ENCODE measurements at regions not wholly inside any gene's neighbourhood (a gene's known extent, or its start where the extent isn't known, plus 50 kb on each side); places are given as distances from the start of the nearest gene placed in this dataset.

DNA sequence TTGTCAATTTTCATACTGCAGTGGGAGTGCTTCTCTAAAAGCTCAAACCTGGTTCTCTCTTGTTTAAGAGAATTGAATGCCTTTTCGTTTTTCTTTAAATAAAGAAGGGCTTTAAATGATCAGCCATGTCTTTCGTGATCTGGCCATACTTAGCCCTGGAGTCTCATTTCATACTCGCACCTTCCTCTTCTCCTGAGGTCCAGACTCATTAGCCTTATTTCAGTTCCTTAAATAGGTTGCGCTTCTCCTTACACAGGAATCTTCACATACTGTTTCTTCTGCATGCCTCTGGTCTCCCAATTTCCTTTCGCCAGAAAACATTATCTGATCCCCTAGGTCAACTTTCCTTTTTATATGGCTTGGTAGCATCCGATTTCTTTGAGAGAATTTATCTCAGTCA is 565.6 kb upstream of the TENM3 start (continued):
- TF ChIP-seq, protein P1, sequence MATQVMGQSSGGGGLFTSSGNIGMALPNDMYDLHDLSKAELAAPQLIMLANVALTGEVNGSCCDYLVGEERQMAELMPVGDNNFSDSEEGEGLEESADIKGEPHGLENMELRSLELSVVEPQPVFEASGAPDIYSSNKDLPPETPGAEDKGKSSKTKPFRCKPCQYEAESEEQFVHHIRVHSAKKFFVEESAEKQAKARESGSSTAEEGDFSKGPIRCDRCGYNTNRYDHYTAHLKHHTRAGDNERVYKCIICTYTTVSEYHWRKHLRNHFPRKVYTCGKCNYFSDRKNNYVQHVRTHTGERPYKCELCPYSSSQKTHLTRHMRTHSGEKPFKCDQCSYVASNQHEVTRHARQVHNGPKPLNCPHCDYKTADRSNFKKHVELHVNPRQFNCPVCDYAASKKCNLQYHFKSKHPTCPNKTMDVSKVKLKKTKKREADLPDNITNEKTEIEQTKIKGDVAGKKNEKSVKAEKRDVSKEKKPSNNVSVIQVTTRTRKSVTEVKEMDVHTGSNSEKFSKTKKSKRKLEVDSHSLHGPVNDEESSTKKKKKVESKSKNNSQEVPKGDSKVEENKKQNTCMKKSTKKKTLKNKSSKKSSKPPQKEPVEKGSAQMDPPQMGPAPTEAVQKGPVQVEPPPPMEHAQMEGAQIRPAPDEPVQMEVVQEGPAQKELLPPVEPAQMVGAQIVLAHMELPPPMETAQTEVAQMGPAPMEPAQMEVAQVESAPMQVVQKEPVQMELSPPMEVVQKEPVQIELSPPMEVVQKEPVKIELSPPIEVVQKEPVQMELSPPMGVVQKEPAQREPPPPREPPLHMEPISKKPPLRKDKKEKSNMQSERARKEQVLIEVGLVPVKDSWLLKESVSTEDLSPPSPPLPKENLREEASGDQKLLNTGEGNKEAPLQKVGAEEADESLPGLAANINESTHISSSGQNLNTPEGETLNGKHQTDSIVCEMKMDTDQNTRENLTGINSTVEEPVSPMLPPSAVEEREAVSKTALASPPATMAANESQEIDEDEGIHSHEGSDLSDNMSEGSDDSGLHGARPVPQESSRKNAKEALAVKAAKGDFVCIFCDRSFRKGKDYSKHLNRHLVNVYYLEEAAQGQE (IDR thresholded peaks at IDR 0.05; ENCODE audit: borderline replicate concordance in 1 of 2, low read depth in 1 of 2, low read length in 2 of 2): no peak
- no peak for TF ChIP-seq REL (CRISPR knock-in tag; conservative IDR thresholded peaks at IDR 0.05)

DNA sequence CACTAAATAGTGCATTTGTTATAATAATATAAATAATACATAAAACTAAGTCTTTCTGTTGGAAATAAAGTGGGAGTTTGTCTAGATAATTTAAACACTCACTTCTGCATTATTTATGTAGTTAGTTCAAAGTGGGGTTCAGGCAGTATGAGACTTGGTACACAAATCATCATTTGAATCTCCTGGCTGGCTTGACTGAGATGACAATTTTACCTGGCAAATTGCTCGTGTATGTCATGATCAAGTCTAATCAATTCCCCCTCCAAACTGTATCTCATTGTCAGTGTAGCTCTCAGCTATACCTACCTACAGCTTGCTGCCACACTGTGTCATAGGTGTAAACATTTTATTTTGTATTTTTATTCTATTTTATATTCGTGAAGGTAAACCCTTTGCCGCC is 563.4 kb upstream of the TENM3 start:
- intact Hi-C loops (cut with micrococcal nuclease; ENCODE audit: unreplicated experiment) (no loop called here), in situ Hi-C loops (cut with HindIII; ENCODE audit: extremely low pct_ligation_motif_present, low pct_unique_long_range_greater_than_20kb) (no loop called here)
- TF ChIP-seq POGZ (CRISPR knock-in tag; IDR thresholded peaks at IDR 0.05): no peak
- no peak for TF ChIP-seq SMAD3 (CRISPR knock-in tag; IDR thresholded peaks at IDR 0.05)
- TF ChIP-seq TBX2 (CRISPR knock-in tag; IDR thresholded peaks at IDR 0.05; ENCODE audit: borderline replicate concordance): no peak
- TF ChIP-seq ZBTB8A (CRISPR knock-in tag; IDR thresholded peaks at IDR 0.05; ENCODE audit: borderline replicate concordance, low read depth): no peak
- TF ChIP-seq AGO1 (IDR thresholded peaks at IDR 0.05; ENCODE audit: low read depth, low read length, poor library complexity, severe bottlenecking): no peak
- TF ChIP-seq RFX3 (CRISPR knock-in tag; IDR thresholded peaks at IDR 0.05): no peak
- no peak for TF ChIP-seq ZC3H4 (CRISPR knock-in tag; IDR thresholded peaks at IDR 0.05; ENCODE audit: borderline replicate concordance)
- TF ChIP-seq KLF16 (CRISPR knock-in tag; IDR thresholded peaks at IDR 0.05): no peak
- no peak for TF ChIP-seq RAD21 (CRISPR knock-in tag; IDR thresholded peaks at IDR 0.05)
- TF ChIP-seq, protein P2, sequence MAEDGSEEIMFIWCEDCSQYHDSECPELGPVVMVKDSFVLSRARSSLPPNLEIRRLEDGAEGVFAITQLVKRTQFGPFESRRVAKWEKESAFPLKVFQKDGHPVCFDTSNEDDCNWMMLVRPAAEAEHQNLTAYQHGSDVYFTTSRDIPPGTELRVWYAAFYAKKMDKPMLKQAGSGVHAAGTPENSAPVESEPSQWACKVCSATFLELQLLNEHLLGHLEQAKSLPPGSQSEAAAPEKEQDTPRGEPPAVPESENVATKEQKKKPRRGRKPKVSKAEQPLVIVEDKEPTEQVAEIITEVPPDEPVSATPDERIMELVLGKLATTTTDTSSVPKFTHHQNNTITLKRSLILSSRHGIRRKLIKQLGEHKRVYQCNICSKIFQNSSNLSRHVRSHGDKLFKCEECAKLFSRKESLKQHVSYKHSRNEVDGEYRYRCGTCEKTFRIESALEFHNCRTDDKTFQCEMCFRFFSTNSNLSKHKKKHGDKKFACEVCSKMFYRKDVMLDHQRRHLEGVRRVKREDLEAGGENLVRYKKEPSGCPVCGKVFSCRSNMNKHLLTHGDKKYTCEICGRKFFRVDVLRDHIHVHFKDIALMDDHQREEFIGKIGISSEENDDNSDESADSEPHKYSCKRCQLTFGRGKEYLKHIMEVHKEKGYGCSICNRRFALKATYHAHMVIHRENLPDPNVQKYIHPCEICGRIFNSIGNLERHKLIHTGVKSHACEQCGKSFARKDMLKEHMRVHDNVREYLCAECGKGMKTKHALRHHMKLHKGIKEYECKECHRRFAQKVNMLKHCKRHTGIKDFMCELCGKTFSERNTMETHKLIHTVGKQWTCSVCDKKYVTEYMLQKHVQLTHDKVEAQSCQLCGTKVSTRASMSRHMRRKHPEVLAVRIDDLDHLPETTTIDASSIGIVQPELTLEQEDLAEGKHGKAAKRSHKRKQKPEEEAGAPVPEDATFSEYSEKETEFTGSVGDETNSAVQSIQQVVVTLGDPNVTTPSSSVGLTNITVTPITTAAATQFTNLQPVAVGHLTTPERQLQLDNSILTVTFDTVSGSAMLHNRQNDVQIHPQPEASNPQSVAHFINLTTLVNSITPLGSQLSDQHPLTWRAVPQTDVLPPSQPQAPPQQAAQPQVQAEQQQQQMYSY (CRISPR knock-in tag; IDR thresholded peaks at IDR 0.05): no peak
- Histone ChIP-seq H4K20me1 (ENCODE audit: insufficient read depth, low read length) (no peaks in the 10 kb centered on the region), H3K9me3 (ENCODE audit: low read length) (no peaks in the 10 kb centered on the region), H3K36me3 (replicated peaks in 1 of 2; ENCODE audit: control insufficient read depth in 1 of 2, insufficient read depth in 2 of 2, low read length in 2 of 2) (no peaks in the 10 kb centered on the region), H2AFZ (ENCODE audit: low read length) (no peak overlapping the region), H3K27me3 (ENCODE audit: control insufficient read depth in 1 of 2, insufficient read depth in 2 of 2, low read length in 2 of 2) (0 out of 5 replicates have a peak, but pooled peaks cover 0 to 2% of the 10 kb centered on the region in 2 experiments), H3K4me1 (ENCODE audit: insufficient read depth, low read length) (no peaks in the 10 kb centered on the region), H3K4me3 (replicated peaks in 1 of 3; ENCODE audit: insufficient read depth in 1 of 3, low read depth in 2 of 3, low read length in 3 of 3) (no peak overlapping the region), H3K4me2 (ENCODE audit: low read depth, low read length) (no peak overlapping the region), H3K79me2 (ENCODE audit: insufficient read depth, low read length) (no peaks in the 10 kb centered on the region), H3K9ac (ENCODE audit: insufficient read depth, low read depth, low read length) (no peak overlapping the region), H3K27ac (ENCODE audit: extremely low read length, insufficient read depth, low read length) (no peak overlapping the region)
- FAIRE-seq: no peak
- ChIA-PET POLR2A (no interaction called here), CTCF (ENCODE audit: low intra/inter-chr PET ratio, low total read pairs) (no interaction called here)
- 0% methylated on average over 3 of the region's 3 CpGs for WGBS (ENCODE audit: low lambda C conversion rate)
- BruUV-seq (replicated peaks): no TSS peak
- DNase-seq (ENCODE audit: low spot score): no peak
- no peak for ATAC-seq

Measured in HepG2 (cell line).